Glomerular visceral epithelial cell (primary cell): ENCODE measurements at regions not wholly inside any gene's neighbourhood (a gene's known extent, or its start where the extent isn't known, plus 50 kb on each side); places are given as distances from the start of the nearest gene placed in this dataset.
A peak's percentile ranks its signal among the peaks of the same experiment; 100 is the strongest.
"Not testable (repeated sequence)": the region's sequence is repeated elsewhere in the genome, so short reads cannot be mapped to it uniquely, and the experiment has no call there.

Source experiments
- DNase-seq: peaks from one replicate; pipeline ENCODE4 v3.0.0-alpha.2; 2016; ENCODE audit errors: extremely low spot score

DNA sequence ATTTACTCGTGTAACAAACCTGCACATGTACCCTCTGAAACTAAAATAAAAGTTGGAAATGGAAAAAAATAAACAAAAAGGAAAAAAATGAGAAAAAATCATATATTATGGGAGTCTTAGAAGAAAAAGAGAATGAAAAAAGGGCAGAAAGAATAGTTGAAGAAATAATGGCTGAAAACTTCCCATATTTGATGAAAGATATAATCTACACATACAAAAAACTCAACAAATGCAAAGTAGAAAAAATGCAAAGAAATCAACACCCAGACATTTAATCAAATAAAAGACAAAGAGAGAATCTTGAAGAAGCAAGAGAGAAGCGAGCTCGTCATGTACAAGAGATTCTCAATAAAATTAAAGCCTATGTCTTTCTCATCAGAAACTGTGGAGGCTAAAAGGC, 73.8 kb downstream of the SLC25A46 start:
- no peak for DNase-seq

GRCh38 chr5:110815916-110816605, 77.3 kb downstream of the SLC25A46 start:
- peak; percentile 29 for DNase-seq

DNA sequence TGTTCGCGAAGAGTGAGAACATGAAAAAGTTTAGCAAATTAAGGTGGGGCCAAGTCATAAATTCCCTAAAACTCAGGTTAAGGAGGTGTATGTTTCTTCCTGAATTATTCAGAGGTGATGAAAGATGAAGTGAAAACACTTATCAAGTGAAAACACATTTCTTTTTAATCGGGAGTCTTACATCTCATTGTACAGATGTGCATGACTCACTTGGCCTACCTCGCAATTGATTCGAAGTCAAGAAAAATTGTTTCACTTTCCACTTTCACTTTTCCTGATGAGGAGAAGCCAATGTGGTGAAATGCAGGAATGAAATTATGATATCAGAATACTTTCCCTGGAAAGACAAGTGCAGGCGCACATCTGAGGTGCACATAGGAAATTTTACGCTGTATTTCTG, 78.7 kb downstream of the SLC25A46 start:
- DNase-seq = peak; percentile 15

GRCh38 chr5:110823571-110823970, 84.8 kb downstream of the SLC25A46 start:
- no peak for DNase-seq

- DNase-seq = no peak
These were observed 86.2 kb downstream of the SLC25A46 start for GRCh38 chr5:110824936-110825441.

GRCh38 chr5:110832683-110833082, 93.9 kb downstream of the SLC25A46 start:
- DNase-seq = no peak

- not testable (repeated sequence) for DNase-seq
These were observed 96.1 kb downstream of the SLC25A46 start for GRCh38 chr5:110834933-110835332.

DNA sequence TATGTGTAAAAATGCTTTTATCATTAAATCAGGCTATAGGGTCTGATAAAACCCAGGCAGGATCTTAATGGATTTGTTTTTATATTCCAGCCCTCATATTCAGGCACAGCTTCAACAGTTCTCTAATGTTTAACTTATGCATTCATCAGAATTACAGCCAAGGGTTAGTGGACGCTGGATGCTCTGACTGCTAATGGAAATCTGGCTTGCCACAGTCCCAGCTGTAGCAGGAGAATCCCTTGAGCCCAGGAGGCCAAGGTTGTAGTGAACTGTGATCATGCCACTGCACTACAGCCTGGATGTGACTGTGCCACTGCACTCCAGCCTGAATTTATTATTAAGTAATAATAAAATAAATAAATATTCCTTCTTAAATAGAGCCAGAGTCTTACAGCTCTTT, 98.0 kb downstream of the SLC25A46 start:
- DNase-seq = peak; percentile 23

GRCh38 chr5:110838357-110838756, 99.5 kb downstream of the SLC25A46 start:
- DNase-seq = not testable (repeated sequence)

GRCh38 chr5:110838961-110839360, 100.2 kb downstream of the SLC25A46 start:
- DNase-seq = no peak

DNA sequence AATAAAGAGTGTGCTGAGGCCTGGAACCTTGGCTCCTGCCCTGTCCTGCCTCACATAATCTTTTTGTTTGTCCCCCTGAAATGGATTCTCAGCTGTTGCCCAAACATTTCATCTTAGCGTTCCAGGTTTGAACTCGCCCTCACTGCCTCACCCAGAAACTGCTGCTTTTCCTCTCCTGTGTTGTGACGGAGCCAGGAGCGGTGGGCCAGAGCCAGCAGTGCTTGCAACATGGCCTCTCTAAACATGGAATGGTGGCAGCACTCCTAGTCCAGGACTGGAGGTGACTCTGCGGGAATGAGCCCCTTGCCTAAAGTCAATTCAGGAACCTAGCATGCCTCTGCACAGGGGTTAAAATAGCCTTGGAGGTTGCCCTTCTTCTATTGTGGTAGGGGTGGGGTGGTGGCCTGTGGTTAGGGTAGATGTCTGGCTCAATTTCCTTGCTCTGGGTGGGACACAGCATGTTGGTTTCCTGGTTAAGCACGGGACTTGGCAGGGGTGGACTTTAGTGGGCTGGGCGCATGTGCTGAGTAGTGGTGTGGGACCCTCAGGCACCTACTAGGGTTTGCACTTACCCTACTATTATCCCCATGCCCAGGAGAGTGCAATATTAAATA, 101.6 kb downstream of the SLC25A46 start:
- no peak for DNase-seq

GRCh38 chr5:110841137-110841536, 102.3 kb downstream of the SLC25A46 start:
- DNase-seq = no peak

GRCh38 chr5:110842948-110843347, 104.1 kb downstream of the SLC25A46 start:
- DNase-seq = no peak

DNA sequence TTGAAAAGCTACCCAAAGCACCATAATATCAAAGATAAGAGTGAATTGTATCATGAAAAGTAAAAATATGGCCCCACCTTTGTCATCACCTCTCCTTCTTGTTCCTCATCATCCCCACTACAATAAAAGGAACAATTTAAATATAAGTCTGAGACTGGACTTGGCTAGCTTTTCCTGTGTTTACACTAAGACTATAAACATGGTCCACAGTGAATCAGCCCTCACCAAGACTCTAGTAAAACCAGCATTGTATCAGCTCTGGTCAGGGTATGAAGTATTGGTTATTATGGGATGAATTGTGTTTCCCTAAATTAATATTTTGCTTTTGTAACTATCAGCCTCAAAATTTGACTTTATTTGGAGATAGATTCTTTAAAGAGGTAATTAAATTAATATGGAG, 105.4 kb downstream of the SLC25A46 start:
- no peak for DNase-seq

- DNase-seq = no peak
These were observed 107.7 kb downstream of the SLC25A46 start for GRCh38 chr5:110846398-110847001.

- DNase-seq = no peak
These were observed 112.5 kb downstream of the SLC25A46 start for GRCh38 chr5:110851357-110851756.

GRCh38 chr5:110852053-110852452, 113.2 kb downstream of the SLC25A46 start:
- DNase-seq = no peak

GRCh38 chr5:110852541-110852940, 113.7 kb downstream of the SLC25A46 start:
- DNase-seq = no peak

DNA sequence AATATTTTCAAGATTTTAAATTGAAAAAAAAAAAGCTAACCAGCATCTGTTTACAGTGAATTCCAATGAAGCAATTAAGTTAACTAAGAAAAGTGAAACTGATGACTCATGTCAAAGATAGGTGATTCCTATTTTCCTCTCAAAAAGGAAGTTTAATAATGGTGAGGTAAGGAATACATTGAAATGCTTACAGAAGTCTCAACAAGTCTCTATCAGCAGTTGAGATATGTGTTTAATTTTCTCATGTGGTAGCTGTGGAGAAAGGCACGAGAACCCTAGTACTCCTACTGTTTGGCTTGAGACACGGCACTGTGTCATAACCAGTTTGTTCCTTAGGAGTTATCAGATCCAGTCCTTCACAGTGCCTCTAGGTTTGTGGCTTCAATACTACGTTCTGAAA, 114.5 kb downstream of the SLC25A46 start:
- peak; percentile 7 for DNase-seq

GRCh38 chr5:110854200-110854599, 115.4 kb downstream of the SLC25A46 start:
- no peak for DNase-seq

GRCh38 chr5:110855961-110856360, 117.2 kb downstream of the SLC25A46 start:
- no peak for DNase-seq

GRCh38 chr5:110865400-110866094, 126.7 kb downstream of the SLC25A46 start:
- DNase-seq = peak; percentile 14
